DMS79 (cell line): ENCODE measurements at regions not wholly inside any gene's neighbourhood (a gene's known extent, or its start where the extent isn't known, plus 50 kb on each side); places are given as distances from the start of the nearest gene placed in this dataset.
A peak's percentile ranks its signal among the peaks of the same experiment; 100 is the strongest.

Source experiments
- DNase-seq: peaks from one replicate; lab custom pipeline; 2025; lab: John Stamatoyannopoulos, UW

DNA sequence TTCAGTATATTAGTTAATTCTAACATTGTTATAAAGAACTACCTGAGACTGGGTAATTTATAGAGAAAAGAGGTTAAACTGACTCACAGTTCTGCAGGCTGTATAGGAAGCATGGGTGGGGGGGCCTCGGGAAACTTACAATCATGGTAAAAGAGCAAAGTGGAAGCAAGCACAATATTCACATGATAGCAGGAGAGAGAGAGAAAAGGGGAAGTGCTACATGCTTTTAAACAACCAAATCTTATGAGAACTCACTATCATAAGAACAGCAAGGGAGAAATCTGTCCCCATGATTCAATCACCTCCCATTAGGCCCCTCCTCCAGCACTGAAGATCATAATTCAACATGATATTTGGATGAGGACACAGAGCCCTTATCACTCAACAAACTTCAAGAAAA, 324.9 kb downstream of the ZNF608 start:
- no peak for DNase-seq

DNA sequence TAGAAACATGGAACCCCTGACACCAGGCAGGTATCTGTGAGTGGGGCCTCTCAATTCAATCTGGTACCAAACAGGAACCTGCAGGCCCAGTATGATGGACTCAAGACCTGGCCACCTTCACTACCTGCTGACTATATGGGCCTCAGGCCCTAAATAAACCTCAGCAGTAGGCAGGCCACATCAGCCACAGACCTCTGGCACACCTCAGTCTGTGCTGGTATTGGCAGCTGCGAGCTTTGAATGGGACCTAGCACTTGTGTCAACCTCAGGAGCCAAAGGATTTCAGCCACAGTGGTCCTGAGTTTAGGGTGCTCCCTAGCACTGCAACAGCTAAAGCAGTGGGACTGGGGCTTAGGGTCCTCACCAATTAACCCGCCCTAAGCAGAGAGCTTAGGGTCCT, 325.5 kb downstream of the ZNF608 start:
- no peak for DNase-seq

DNA sequence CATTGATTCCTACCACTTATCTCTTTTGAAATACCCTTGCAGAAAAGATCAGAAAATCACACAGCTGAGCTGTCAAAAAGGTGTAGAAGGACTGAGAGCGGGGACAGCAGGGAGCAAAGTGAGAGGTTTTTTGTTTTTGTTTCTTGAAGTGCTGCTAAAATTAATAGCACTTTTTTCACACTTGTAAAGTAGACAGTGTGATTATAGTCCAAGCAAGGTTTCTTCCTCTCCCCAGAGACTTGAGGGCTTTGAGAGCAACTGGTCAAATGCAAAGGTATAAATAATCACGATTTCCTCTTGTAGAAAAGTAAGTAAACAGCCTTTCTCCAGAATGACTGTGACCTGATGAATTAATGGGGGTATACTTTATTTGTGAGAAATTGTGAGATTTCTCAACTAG, 326.9 kb downstream of the ZNF608 start:
- DNase-seq, result no peak

DNA sequence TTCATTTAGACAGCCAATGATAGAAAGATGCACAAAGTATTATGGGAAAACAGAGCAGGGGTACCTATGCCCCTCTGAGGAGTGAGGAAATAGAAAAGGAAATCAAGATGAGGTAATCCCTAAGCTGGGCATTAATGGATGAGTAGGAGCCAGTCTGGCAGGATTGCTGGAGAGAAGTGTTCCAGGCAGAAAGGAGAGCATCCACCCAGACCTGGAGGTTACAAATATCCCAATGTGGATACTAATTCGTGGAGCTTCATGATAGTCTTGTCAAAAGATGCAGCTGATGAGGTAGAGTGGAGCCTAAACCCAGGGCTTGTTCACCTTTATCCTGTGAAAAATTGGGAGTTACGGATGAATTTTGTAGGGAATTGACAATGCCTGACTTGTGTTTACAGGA, 328.0 kb downstream of the ZNF608 start:
- no peak for DNase-seq

DNA sequence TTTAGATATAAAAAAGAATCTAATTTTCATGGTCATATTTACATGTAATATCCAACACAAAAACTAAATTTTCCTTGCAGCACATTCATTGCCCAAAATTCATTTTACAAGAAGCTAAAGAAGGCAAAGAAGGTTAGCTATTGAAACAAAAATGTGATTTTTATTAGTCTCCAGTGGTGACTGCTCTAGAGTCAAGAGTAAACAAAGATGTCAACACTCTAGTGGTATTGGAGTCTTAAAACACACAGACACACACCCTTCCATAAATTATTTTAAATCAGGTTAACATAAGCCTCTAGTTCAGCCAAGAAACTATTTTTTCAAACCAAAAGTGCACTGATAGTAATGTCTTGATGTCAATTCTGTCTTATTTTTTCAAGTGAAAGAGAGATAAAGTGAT, 329.2 kb downstream of the ZNF608 start:
- DNase-seq, result no peak

DNA sequence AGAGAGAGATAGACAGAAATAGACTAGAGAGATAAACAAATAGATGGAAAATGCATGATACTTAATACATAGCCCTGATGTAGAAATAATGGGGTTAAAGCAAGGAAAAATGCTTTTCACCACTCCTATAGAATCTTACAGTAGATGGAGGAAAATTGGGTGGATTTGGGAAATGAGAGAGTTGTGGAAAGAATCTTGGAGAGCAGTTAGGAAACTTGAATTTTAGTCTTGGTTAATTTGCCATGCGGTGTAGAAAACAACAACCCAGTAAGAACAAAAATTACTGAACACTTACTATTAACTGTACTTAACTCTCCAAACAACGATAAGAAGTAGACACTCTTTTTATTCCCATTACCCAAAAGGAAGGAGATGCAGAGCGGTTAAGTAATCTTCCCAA, 329.8 kb downstream of the ZNF608 start:
- DNase-seq, result no peak

DNA sequence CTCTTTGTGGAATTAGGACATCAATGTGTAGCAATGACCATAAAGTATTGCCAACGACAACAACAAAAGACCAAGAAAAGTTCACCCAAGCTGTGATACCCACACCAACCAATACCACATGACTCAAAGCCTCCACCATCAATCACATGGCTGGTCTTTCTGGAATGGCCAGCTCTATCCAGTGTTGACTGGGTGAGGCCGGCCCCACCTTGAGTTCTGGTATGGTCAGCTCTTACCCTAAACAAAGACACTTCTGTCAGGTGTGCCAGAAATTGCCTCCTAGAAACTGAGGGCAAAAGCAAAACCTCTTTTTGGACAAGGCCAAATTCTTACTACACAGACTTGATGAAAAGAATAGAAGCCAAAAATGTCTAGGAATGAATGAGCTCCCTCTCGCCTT, 331.5 kb downstream of the ZNF608 start:
- DNase-seq, result no peak

DNA sequence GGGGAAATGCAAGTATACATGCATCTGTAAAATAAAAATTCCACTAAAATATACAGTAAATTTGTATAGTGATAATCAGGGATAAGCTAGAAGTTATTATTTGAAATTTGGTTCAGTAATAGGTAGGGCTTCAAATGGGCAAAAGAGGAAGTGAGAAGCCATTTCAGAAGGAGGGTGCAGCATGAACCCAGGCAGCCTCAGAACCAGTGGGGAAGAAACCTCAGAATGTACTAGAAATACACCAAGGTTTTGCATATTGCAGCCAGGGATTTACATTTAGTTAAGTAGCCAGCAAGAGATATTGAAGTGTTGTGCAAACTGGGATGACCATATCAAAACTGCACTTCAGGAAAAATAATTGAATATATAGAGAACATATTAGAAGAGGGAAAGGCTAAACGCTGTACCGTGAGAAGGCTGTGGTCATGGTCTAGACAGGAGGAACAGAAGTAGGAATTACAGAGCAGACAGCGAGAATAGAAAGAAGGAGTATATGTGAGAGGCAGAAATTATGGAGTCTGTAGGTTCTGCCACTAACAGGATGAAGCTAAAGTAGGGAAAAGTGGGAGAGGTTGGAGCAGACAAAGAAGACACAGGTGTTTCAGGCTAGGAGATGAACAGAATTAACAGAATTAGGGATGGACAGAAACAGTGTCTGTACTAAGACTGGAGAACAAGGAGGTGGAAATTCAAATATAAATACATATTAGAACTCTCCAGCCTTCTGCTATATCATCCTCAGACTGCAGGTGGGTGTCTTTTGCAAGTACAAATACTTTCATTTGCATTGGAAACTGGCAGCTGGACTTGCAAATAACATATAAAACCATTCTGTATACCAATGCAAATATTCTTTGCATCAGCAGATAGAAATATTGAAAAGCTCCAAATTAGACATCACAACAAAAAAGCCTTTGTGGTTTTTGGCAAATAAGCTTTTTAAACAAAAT, 335.6 kb downstream of the ZNF608 start:
- no peak for DNase-seq

DNA sequence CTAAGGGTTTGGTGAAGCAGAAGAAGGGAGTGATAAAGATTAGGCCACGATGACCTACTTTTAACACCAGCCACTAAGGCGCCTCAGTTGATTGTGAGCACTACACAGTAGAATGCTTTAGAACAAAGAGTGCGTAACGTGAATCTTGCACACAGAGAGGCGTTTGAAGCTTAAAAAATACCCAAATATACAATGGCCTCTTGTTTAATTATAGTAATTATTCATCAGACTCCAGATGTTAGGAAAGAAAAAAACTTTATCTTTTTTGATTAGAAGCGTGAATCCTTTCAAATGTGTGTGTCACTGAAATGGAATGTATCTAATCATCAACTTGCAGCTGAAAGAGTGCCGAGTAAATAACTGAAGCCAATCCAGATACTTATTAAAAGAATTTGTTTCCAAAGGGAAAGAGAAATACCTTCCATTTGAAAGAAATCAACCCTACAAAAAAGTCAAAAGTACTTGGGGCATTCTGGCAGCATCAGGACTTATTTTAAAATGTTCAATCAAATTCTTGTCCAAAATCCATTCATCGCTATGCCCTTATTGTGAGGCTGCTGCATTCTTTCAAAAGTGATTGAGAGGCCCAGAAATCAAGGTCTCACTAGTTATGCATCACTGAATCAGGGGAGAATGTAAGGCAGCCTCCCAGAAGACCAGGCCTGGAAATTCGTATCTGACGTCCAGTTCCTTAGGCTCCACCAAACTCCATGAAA, 337.5 kb downstream of the ZNF608 start:
- no peak for DNase-seq

DNA sequence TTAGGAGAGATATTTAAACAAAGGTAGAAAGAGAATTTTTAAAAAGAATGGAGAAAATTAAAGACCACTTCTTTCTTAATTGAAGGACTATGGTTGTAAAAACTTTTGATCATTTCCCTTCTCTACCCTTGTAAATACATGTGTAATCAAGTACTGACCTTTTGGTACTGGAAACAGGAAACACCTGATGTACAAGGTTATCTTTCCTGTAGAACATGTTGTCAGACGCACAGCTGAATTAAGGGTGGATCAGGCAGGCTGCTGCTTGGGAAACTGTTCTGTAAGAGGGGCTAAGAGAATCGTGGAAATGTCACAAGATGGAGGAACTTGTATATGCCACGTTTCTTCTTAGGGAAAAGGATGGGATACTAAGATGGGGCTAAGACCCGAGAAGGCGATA, 341.6 kb downstream of the ZNF608 start:
- no peak for DNase-seq

DNA sequence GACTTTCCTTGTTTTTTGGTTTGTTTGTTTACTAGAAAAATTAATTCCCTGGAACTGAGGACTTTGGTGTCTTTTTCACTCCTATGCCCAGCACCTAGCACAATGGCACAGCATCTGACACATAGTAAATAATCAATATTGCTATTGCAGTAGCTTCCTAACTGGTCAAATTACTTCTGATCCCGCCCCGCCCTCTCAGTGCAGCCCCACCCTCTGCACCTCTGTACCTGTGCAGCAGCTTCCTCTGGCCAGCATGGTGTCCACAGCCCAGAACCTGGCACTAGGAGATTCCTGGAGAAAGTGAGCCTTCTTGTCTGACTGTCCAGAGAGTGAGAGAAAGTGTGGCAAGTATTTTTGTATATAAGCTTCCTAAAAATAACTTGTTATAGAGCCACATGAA, 343.2 kb downstream of the ZNF608 start:
- no peak for DNase-seq

DNA sequence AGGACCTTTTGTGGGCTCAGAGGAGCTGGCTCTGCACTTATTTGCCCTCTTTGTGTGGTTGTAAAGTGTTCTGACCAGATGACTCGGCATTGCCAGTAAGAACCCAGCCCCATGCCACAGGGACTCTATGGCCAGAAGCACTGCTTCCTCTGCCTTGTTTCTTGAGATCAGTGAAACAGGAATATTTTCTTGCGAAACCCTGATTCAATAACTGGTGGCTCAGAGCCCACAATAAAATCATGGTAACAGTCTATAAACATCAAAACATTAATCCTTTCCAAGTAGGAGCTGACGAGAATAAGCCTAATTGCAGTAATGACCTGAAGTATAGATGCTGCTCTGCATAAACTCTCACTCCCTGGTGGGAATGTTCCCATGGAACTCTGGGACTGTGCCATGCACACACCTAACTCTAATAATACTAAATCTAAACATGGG, 344.3 kb downstream of the ZNF608 start:
- no peak for DNase-seq

DNA sequence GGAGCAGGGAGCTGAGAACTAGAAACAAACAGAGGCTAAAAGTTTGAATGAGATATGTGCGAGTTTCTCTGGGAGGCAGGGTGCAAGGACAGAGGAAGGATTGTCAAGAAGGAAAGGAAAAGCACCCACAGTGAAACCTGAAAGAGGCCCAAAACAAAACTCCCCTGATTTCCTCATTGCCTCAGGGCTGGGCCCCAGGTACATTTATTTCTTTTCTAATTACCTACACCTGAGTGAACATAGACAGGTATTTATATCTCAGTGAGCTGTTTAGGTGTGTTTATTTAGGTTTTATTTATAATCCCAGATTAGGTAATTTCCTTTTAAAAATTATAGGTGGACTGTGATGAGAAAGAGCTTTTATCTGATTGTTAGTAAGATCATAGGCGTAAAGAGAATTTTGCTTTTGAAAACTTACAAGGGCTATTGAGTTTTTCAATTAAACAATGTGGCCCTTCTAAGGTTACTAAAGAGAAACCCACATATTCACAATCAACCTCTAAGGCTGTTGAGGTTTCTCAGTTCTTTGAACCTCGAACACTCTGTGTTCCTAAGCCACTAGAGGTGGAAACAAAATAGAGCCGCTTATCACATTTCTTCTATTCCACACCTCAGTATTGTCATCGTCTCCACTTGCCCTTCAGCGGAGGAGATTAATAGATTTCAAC, 344.8 kb downstream of the ZNF608 start:
- peak; percentile 77 for DNase-seq

DNA sequence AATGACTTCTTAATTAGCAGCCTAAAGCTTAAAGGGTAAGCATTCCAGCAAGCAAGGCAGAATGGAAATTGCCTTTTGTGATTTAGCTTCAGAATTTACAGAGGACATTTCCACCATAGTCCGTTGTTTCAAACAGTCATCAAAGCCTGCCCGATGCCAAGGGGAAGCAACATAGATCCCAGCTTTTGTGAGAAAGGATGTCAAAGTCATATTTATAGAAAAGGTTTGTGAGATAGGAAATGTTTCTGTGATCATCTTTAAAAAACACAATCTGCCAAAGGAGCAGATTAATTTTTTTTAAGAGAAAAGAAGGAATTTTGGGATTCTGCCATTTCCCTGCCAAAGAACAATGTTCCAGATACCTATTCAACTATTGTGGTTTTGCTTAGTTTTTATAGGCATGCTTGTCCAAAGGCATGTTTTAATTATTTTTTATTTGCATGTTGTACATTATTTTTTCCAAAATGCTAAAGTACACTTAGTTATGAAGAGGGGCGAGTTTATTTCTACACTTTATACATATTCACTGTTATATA, 346.9 kb downstream of the ZNF608 start:
- DNase-seq, result no peak

DNA sequence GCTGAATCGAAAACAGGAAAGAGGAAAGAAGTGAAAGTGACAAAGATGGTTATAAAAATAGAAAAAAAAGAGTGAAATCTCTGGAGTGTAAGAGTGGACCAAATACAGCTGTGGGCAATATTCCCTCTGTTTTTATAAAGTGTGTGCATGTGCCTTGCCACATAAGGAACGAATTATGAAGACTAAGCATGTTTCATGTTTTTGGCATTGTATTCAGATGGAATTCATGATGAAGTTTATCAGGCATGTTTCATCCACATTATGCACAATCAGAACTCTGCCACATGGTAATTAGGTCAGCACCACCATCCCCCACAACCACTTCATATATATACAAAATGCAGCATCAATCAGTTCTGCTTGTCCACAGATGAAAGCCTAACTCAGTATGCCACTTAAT, 348.0 kb downstream of the ZNF608 start:
- DNase-seq, result no peak

DNA sequence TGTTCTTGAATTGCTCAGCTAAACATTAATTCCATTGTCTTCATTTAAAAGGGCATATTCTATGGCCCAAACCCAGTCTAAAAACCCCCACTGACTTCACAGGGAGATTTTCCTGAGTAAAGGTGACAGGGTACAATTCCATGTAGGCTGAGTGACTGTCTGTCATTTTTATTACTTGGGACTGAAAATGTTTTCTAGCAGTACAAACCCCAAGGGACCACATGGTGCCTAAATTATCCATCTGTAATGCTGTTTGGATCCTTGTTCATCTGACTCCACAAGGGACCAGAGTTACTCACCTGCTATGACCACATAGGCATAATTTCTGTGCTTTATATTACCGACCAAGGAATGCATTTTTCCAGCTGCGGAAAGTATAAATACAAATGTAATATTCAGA, 349.1 kb downstream of the ZNF608 start:
- no peak for DNase-seq

DNA sequence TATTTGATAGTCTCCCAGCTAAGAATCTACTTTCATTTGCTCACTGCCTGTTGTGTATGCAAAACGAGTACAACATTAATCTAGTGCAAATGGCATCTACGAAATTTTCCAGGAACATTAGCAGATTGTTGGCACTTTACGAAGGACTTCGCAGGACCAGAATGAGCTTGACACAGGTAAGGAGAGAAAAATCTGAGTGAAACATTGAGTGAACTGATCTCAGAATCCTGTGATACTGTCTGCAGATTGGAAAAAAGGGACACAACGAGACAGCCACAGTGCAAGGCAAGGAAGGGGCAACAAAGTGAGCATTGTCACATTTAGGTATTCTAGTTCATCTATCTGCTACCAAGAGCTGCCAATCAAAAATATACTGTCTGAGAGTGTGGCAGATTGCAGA, 350.5 kb downstream of the ZNF608 start:
- DNase-seq, result no peak

DNA sequence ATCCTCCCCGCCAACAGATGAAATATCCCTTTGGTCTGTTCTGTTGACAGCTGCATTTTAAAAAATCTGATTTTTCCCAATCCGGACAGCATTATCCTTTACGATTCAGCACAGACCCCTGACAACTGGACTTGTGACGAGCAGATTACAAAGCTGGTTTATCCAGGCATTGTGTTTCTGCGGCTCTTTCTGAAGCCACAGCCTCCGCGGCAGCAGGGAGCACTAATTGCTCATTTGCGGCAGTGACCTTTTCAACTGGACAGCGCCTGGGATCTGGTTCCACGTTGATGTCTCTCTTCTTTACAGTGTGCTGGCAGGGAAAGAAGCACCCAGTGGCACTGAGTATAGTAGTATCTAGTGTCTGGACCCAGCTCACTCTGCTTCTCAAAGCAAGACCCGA, 351.2 kb downstream of the ZNF608 start:
- DNase-seq, result no peak

DNA sequence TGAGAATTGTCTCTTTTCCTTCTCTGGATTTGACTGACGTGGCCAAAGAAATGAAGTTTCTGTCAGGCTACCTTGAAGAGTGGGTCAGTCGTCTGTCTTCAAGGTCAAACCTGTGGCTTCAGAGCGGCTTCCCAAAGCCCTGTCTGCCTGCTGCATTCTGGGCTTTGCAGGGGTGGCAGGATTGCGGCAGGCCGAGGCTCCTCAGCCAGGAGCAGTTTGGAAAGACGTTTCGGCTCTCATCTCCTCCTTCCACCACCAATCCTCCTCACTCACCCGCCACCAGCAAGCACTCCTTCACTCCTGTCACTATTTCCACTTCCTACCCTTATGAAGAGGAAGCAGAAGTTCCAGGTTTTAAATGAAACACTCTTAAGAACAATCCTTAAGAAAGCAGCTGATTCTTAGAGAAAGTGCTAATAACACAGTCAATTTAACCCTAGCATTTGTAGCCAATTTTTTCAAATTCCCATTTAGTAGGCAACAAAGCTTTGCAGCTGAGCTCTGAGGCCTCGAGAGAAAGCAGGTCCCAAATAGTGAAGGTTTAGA, 351.7 kb downstream of the ZNF608 start:
- no peak for DNase-seq

DNA sequence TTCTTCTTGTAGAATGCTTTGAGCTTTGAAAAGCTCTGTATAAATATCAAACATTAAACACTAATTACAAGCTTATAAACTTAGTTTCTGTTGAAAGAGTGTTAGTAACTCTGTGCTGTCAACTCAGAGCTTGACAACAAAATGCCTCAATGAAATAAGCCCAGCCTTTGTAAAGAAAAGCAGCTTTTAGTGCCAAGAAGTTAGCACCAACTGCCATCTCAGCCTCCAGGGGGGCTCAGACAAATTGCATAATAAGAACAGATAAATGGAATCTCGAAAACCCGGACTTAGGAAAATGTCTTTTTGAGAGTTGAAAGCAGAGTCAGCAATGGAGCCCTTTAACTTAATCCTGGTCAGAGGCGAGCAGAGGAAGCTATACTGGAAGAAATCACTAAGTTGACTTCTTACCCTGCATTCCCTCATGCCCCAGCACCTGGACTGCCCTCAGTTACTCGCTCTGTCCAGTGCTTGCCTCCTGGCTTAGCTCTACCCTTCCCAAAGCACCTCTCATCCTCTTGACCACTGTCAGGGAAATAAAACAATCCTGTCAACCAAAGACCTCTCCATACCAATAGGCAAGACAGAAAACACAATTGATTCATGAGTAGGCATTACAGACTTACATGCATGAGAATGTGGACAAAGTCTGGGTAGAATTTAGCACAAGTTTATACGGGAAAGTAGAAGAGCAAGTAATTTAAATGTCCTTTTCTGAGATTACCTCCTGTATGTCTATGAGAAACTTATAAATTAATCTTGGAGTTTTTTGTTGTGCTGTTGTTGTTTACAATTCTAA, 352.7 kb downstream of the ZNF608 start:
- no peak for DNase-seq

DNA sequence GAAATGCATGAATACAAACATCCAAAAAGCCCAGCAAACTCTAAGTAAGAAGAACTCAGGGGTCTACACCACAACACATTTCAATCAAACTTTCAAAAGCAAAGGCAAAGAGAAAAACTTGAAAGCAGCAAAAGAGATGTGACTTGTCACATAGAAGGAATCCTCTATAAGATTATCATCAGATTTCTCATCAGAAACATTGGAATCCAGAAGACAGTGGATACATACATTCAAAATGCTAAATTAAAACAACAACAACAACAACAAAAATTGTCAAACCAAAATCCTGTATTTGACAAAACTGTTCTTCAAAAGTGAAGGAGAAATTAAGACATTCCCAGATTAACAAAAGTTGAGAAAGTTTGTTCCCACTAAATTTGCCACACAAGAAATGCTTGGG, 362.7 kb downstream of the ZNF608 start:
- DNase-seq, result no peak
